Suppressor macrophage (primary cell): ENCODE measurements at regions not wholly inside any gene's neighbourhood (a gene's known extent, or its start where the extent isn't known, plus 50 kb on each side); places are given as distances from the start of the nearest gene placed in this dataset.
"Not testable (repeated sequence)": the region's sequence is repeated elsewhere in the genome, so short reads cannot be mapped to it uniquely, and the experiment has no call there.

Experiments used
- DNase-seq, 4 experiments: peaks; one replicate each; pipeline ENCODE4 v3.0.0-alpha.2; 2020 to 2022

DNA sequence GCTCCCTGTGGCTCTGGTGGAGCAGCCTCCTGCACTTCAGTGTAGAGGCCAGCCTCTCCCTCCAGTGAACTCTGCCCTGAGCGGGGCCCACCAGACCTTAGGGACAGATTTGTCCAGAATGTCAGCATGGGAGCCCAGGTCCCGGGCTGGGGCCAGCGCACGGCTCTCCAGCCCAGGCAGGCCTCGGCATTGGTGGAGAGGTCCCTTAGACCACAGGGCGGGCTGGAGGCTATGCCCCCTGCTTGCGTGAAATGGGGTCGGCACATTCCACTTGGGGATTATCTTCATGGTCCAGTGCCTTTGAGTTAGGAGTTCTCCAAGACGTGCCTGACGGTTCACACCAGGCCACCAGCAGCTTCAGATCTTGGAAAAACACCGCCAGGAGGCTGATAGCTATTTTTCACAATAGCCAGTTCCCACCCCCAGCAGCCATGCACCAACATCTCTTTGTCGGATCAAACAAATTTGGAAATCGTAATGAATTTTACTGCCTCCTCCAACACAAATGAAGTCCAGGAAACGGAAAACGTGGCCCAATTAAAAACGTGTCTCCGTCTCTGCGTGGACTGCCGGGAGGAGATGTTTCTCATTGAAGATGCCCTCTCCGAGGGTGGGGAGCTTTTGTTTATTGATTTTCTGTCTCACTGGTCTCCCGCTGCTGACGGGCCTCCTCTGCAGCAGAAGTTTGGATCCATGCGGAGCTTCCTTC lies 110.0 kb upstream of the CIBAR2 start:
- no peak for DNase-seq

DNA sequence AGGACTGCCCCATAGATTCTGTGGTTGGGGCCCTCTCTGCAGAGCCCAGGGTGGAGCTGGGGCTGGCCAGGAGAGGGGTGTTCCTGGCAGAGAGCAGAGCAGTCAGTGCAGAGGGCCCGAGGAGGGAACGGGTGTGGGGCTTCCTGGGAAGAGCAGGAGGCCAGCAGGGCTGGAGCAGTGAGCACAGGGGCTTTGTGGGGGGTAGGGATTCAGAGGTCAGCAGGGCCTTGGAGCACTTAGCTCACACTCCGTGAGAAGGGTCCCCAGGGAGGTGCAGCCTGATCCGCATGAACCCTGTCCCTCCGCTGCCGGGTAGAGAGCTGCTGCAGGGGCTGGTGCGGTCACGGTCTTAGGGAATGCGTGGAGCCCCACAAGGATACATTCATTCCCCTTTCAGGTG lies 113.0 kb upstream of the CIBAR2 start:
- DNase-seq = no peak

DNA sequence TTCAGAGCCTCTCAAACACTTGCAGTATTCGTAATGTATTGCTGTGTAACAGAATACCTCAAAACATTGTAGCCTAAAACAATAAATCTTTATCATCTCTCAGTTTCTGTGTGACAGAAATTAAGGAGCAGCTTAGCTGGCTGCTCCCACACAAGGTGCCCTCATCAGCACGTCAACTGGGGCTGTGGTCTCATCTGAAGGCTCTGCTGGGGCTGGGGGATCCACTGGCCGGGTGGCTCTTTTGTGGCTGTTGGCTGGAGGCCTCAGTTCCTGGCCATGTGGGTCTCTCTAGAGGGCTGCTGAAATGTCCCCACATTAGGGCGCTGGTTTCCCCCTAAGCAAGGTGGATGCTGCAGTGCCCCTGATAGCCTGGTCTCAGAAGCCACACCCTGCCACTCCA lies 113.4 kb upstream of the CIBAR2 start:
- DNase-seq = no peak

DNA sequence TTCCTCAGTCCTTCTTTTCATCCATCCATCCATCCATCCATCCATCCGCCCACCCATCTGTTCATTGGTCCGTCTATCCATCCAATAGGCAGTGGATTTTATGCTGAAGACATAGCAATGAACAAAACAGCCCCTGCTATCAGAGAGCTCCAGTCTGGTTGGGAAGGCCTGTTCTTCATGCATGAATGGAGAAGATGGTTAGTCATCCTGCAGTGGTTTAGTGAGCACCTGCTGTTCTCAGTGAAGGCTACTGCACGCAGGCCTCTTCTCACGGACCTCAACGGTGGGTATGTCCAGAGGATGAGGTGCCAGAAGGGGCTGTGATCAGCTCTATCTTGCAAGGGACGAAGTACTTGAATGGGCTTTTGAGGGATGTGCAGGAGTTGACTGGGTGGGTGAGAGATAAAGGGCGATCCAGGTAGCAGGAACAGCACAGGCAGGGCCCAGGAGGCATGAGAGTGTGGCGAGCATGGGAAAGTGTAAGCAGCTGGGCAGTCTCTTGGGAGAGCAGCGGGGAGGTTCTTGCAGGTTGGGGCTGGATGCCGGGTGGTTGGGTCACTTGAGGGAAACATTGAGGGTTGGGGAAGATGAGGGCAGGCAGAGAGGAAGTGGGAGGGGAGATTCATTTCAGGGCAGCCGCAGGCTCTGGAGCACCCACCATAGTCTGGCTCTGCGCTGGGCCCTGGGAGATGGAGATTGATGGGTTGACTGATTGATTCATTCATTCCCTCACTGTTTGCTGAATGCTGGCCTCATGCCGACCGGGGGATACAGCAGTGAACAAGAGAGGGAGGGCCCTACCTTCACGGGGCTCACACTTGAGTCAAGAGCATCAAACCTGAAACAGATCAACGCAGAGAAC lies 115.0 kb upstream of the CIBAR2 start:
- peak in 2 of 4 experiments; percentile 12 for DNase-seq

DNA sequence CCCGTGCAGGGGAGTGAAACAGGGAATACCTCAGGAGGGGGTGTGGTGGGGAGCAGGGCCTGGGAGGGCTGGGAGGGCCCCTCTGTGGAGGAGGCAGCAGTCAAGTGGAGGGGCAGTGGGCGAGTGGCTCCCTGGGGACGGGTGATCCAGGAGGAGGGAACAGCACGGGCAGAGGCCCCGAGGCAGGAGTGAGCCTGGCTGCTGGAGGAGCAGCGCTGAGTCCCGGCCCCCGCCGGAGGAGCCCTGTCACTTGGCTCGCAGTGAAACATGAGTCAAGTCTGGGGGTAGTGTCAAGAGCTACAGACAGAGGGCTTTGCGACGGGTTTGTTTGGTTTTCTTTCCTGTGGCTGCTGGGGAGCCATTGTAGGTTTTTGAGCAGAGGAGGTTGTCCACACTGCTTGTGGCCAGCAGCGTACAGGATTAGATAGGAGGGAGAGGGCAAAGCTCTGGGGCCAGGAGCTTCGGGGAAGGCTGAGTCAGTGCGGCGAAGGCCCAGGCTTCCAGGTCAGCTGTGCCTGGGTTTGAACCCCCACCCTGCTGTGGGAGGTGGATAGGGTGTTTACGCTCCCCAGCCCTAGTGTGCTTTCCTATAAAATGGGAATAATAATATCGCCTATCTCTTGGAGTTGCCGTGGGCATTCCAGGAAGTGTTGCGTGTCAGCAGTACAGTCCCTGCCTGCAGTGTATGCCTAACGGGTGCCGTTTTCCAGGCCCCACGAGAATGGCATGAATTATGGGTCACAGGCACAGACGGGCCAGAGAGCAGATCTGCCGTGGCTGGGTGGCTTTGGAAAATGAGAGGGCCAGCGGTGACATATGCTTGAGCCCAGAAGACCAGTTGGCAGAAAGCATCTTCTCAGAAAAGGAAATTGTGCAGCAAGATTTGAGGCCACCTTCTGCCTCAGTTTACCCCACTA lies 115.9 kb upstream of the CIBAR2 start:
- DNase-seq = no peak

DNA sequence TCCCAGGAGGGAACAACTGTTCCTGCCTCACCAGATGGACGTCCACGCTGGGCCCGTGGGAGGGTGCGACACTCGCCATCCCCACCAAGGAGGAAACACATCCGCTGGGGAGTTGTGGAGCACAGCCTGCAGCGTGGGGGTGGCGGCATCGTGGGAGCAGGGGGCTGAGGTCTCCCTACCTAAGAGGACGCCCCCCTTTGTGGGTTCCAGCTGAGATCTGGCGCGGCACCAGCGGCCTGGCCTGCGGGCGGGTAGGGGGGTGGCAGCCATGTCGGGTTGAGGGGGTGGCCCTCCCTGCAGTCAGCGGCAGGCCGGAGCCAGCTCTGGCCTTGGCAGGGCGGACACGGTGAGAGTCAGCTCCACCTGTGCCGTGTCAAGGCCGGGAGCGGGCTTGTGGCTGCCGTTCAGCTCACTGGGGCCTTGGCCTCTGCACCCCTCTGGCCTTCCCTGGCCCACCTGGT lies 116.7 kb upstream of the CIBAR2 start:
- DNase-seq = no peak

DNA sequence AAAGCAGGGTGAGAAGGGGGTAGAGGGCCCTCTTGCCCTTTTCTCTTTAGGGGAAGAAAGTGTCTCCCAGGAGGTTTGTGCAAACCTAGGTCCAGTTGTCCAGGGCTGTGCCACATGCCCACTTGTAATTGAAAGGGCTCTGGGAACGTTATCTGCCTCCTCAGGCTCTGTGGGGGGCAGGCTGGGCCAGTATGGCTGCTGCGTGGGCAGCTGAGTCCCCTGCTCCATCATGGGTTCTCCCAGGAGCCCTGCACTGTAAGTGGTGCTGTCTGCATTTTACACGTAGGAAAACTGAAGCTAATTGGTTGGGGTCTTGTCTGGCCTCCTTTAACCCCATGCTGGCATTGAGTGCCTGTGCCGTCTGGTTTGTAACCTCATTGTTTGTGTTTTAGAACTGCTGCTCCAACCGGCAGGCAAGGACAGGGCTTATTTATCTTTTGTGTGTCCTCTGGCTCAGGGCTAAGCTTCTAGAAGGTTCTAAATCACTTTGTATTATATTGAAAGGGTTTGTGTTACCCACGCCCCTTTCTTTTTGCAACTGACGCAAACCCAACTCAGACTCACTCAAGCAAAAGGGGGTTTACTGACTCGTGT lies 117.7 kb upstream of the CIBAR2 start:
- DNase-seq = no peak

DNA sequence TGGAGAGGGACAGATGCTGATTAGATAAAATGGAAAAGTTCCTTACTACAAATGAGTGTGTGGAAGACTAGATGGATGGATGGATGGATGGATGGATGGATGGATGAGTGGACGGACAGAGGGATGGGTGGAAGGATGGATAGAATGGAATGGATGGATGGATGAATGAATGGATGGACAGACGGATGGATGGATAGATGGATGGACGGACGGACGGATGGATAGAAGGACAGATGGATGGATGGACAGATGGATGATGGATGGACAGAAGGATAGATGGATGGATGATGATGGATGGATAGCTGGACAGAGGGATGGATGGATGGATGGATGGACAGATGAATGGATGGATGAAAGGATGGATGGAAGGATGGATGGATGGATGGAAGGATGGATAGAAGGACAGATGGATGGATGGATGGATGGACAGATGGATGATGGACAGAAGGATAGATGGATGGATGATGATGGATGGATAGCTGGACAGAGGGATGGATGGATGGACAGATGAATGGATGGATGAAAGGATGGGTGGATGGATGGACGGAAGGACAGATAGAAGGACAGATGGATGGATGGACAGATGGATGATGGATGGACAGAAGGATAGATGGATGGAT lies 118.6 kb upstream of the CIBAR2 start:
- not testable (repeated sequence) for DNase-seq

DNA sequence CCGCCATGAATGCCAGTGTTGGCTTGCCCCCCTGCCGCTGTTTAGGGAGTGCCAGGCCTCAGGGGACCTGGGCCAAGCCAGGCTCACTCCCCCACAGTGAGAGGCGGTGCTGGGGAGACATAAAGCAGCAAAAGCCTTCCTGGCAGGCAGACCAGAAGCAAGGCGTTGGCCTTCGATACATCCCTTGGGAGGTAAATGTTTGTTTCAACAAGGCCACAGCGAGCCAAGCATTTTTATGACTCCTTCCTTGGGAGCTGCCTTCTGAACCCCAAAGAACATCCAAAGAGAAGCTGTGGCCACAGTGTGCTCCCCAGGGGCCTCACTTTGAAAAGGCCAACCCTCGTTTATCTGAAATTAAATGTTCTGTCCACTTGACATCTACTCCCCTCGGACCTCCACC lies 119.7 kb upstream of the CIBAR2 start:
- no peak for DNase-seq

DNA sequence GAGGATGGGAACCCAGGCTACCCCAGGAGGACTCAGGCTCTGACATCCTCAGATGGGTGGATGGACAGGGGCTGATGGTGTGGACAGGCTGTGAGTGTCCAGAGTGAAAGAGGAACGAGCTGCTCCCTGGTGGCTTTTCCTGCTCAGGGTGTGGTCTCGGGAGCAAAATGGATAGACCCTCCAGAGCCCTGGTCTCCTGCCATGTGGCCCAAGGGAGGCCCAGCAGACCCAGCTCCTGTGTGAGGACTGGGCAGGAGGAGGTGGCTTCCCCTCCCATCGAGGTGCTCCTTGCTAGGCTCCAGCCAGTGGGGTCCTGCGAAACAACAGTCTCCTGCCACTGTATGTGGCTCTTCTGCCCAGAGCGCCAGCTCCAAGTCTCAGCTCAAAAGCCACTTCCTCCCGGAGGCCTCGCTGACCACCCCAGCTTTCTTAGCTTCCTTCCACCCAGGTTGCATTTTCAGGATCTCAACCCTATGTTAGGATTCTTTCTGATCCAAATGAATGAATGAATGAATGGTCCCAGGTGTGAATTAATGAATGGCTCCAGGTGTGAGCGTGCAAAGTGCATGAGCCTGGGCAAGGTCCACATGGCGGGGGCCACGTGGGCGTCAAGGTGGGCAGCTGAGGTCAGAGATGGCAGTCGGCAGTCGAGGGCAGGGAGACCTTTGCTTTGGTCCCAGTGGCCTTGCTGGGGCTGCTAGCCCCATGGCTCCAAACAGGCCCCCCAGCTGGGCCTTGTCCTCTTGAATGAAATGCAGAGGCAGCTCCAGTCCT lies 120.3 kb upstream of the CIBAR2 start:
- peak in 2 of 4 experiments; percentile 11 to 15 for DNase-seq

DNA sequence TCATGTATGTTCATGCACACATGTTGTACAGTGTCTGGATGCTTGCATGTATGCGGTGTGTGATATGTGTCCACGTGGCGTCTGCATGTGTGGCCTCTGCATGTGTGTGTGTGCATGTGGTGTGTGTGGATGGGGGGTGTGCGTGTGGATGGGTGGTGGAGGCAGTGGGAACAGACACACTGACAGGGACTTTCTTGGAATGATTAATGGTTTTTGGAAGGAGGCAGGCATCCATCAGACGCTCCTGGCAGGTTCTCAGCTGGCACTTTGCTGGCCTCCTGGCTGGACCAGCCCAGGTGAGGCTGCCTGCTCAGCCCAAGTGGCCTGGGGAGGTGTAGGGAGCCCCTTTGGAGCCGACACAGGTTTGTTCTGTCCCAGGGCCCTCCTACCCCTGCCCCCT lies 121.2 kb upstream of the CIBAR2 start:
- DNase-seq = no peak

DNA sequence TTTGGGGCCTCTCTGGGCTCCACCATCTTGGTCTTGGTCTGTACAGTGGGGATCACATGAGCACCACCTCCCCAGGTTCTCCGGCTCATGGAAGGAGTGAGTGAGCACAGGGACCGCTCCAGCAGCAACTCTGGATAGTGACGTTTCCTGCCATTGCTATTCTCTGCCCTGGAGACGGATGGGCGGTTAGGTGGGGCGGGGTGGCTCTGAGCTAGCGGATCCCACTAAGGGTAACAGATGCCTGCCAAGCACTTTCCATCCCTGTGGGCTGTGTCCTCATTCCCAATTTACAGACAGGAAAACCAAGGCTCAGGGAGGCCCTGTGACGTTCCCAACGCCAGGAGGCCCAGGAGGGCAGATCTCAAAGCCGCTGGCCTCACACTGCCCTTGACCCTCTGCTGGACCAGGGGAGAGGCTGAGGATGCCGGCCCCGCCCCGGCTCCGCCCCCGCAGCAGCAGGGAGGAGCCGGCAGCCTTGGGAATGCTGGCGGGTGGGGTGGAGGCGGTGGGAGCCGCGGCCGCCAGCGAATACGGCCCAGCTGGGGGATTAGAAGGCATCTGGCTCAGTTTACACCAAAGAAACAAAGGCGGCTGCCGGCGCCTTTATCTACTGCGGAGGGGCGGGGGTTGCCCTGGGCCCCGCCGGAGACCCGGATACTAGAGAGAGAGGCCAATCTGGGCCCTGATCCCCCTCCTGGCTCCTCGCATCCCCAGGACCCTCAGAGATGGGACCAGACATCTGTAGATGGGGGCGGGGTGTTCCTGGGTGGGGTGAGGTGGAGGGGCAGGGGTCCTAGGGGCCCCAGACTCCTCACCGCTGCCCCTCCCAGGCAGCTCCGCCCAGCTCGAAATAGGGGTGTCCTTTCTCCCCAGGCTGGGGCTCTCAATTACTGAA lies 122.3 kb upstream of the CIBAR2 start:
- no peak for DNase-seq

DNA sequence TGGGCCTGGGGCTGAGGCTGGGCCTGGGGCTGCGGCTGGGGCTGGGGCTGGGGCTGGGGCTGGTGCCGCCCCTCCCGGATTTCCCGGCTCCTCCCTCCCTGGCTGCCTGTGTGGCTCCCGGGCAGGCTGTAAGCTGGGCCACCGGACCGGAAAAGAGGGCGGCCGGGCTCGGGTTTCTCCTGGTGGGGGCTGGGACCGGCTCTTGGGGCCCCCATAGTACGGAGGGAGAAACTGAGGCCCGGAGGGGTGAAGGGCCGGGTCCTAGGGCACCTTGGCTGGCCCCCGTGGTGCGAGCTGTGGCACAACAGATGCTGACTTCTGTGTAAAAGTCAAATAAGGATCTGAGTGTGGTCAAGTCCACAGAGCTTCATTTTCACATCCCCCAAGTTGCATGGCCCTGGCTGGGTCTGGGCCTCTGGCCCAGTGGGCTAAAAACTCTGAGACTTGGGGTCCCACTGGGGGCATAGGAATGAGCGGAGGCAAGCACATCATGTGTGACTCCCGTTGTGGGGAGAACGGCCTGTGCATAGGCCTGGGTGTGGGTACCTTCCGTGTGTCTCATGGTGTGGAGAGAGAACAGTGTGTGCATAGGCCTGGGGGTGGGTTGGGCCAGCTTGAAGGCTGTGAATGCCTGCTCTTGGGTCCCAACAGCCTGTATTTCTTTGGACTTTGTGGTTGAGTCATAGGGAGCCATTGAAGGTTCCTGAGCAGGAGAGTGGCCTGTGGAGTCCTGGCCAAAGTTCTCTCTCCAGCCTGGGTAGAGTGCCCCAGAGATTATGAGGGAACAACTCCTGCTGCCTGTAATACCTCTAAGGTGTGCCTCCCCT lies 123.9 kb upstream of the CIBAR2 start:
- no peak for DNase-seq

DNA sequence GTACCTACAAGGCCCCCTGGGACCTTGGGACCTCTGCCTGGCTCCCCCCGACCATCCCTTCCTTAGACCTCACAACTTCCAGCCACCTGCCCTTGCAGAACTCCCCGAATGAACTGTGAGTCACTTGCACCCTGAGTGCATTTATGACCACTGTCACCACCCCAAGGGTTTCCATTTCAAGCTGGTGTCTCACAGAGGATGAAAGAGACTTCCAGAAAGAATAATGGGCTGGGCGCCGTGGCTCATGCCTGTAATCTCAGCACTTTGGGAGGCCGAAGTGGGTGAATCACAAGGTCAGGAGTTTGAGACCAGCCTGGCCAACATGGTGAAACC lies 124.5 kb upstream of the CIBAR2 start:
- no peak for DNase-seq

DNA sequence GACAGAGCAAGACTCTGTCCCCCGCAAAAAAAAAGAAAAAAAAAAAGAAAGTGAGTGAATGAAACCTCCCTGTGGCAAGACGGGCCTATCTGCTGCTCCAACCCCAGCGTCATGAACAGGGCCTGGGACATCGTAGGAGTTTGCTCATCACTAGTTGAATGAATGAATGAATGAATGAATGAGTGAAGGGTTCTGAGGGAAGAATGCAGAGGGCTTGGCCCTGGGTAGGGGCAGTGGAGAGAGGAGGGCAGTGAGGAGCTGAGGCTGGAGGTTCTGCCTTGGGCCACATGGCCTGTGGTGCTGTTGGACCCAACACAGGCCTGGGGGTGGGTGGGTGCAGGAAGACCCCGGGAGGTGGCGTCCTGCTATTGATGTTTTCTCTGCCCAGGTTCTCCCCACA lies 125.5 kb upstream of the CIBAR2 start:
- DNase-seq = no peak

DNA sequence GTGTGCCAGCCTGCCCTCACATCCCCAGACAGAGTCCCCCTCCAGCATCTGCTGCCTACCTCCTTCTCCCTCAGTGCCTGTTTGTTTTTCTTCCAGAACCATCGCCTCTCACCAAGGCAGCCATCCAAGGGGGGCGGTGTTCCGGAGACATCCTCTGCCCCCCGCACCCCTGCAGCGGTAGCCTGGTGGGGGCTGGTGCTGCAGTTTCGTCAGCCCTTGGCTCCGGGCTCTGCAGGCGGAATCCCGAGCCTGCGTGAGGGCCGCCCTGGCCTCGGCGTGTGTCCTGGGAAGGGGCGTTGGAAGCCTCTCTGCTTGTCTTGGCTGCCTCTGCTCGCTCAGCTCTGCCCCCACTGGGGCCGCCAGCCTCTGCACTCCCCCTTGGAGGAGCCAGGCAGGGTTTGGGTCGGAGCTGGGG lies 126.0 kb upstream of the CIBAR2 start:
- DNase-seq = no peak

DNA sequence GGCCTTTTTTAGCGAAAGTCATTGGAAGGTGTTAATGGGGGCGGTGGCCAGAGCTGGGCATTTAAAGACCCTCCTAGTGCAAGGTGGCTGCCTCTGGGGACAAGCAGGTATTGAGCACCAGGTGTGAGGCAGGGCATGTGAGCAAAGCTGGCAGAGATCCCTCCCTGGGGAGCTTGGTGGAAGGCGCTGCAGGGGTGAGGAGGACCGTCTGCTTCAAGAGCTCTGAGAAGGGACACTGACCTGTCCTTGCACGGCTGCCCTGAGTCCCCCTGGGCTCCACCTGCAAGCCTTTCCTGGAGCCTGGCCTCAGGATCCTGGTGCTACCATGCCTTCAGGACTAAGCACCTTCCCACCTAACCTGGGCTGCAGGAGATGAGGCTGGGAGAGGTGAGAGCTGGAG lies 127.0 kb upstream of the CIBAR2 start:
- DNase-seq = no peak

DNA sequence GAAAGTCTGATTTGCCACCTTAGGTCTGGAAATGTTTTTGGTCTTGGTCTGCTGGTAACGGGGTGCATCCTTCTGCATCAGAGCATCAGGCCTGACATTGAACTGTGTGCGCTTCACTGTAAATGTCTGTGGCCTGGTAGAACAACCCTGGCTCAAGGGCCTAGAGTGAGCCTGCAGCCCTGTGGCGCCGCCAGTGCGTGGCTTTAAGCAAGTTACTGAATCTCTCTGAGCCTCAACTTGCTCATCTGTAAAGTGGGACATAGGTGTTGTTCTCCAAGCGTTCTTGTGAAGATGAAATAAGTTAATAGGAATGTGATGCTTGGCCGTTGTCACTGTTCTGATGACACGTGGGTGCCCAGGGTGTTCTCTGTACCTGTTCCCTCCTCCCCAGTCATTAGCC lies 127.6 kb upstream of the CIBAR2 start:
- DNase-seq = no peak
